IMR-90 (cell line): ENCODE measurements at regions not wholly inside any gene's neighbourhood (a gene's known extent, or its start where the extent isn't known, plus 50 kb on each side); places are given as distances from the start of the nearest gene placed in this dataset.

Experiments
- ATAC-seq: fragments of 200-7000 bp; cut with Tn5 transposase; 2 replicates; pipeline ENCODE4 v1.9.1; 2020; ENCODE audit warnings: low read depth, mild to moderate bottlenecking, moderate library complexity
- BruUV-seq: library from RNA; stranded (reverse); fragments of 400-500 nt; replicated peaks from 2 replicates; lab custom pipeline; 2021; lab: Mats Ljungman, UMichigan
- CTCF ChIA-PET: fragments of 300-600 bp; formaldehyde crosslinking; extraction: SDS; loops from one replicate; lab custom pipeline; 2021; ENCODE audit warnings: antibody characterized with exemption; lab: Yijun Ruan, JAX
- POLR2A ChIA-PET: fragments of 300-600 bp; sonication (Branson Sonifier 250); formaldehyde crosslinking; loops from one replicate; lab custom pipeline; 2022; ENCODE audit warnings: antibody characterized with exemption; ENCODE audit not compliant: unreplicated experiment; lab: Charles Lee
- DNase-seq: peaks from one replicate; pipeline ENCODE4 v3.0.0; 2013
- H2AFZ ChIP-seq: replicated peaks from 2 replicates; pipeline ENCODE3; 2013; ENCODE audit warnings: low read length, mild to moderate bottlenecking; ENCODE audit not compliant: poor library complexity
- H2AK5ac ChIP-seq: 2 replicates; pipeline ENCODE4 v1.6.1; 2013; ENCODE audit warnings: low read depth, low read length, inconsistent platforms
- H2AK9ac ChIP-seq: replicated peaks from 2 replicates; pipeline ENCODE3; 2013; ENCODE audit warnings: mild to moderate bottlenecking, low read depth, low read length, moderate library complexity; ENCODE audit not compliant: poor library complexity
- H2BK120ac ChIP-seq: 2 replicates; pipeline ENCODE4 v1.6.1; 2013; ENCODE audit warnings: low read depth, low read length, inconsistent platforms
- H2BK15ac ChIP-seq: 3 replicates; pipeline ENCODE4 v1.6.1; 2013; ENCODE audit warnings: low read depth, low read length, inconsistent platforms
- H2BK20ac ChIP-seq: 2 replicates; pipeline ENCODE4 v1.6.1; 2013; ENCODE audit warnings: low read depth, mild to moderate bottlenecking, inconsistent platforms, low read length, moderate library complexity
- H2BK5ac ChIP-seq: 2 replicates; pipeline ENCODE4 v1.6.1; 2013; ENCODE audit warnings: mild to moderate bottlenecking, low read depth, low read length, inconsistent platforms; ENCODE audit not compliant: poor library complexity, severe bottlenecking
- H3K14ac ChIP-seq: replicated peaks from 2 replicates; pipeline ENCODE4 v1.6.1; 2013; ENCODE audit warnings: low read depth, low read length, inconsistent platforms
- H3K18ac ChIP-seq: 2 replicates; pipeline ENCODE4 v1.6.1; 2013; ENCODE audit warnings: low read depth, low read length, control low read depth
- H3K23ac ChIP-seq: 2 replicates; pipeline ENCODE4 v1.6.1; 2013; ENCODE audit warnings: low read depth, low read length, inconsistent platforms
- H3K27ac ChIP-seq: 2 replicates; pipeline ENCODE4 v1.5.1; 2013; ENCODE audit warnings: mild to moderate bottlenecking, control low read depth, low read length; ENCODE audit not compliant: insufficient read depth
- H3K27me3 ChIP-seq: 2 replicates; pipeline ENCODE4 v1.6.1; 2013; ENCODE audit warnings: low read length; ENCODE audit not compliant: control insufficient read depth, insufficient read depth
- H3K36me3 ChIP-seq: 2 replicates; pipeline ENCODE4 v1.6.1; 2013; ENCODE audit warnings: low read length, mixed read lengths; ENCODE audit not compliant: control insufficient read depth, insufficient read depth
- H3K4ac ChIP-seq: 2 replicates; pipeline ENCODE4 v1.6.1; 2013; ENCODE audit warnings: low read depth, low read length, inconsistent platforms
- H3K4me1 ChIP-seq: 2 replicates; pipeline ENCODE4 v1.6.1; 2013; ENCODE audit warnings: low read length, mixed read lengths; ENCODE audit not compliant: control insufficient read depth, insufficient read depth
- H3K4me2 ChIP-seq: 2 replicates; pipeline ENCODE4 v1.6.1; 2013; ENCODE audit warnings: low read depth, mild to moderate bottlenecking, control low read depth, low read length, moderate library complexity
- H3K4me3 ChIP-seq: 2 replicates; pipeline ENCODE4 v1.5.1; 2013; ENCODE audit warnings: low read depth, mild to moderate bottlenecking, control low read depth, low read length, moderate library complexity; ENCODE audit not compliant: insufficient read depth
- H3K56ac ChIP-seq: 2 replicates; pipeline ENCODE4 v1.6.1; 2013; ENCODE audit warnings: low read length, inconsistent platforms; ENCODE audit not compliant: insufficient read depth; ENCODE audit errors: extremely low read depth
- H3K79me1 ChIP-seq, 2 experiments: 2 replicates each; pipeline ENCODE4 v1.6.1; 2013; ENCODE audit warnings: low read length in 2 of 2, inconsistent platforms in 1 of 2, low read depth in 1 of 2
- H3K9ac ChIP-seq: 2 replicates; pipeline ENCODE4 v1.6.1; 2013; ENCODE audit warnings: low read depth, low read length, control low read depth
- H3K9me1 ChIP-seq: 2 replicates; pipeline ENCODE4 v1.6.1; 2013; ENCODE audit warnings: low read length, inconsistent platforms; ENCODE audit not compliant: insufficient read depth
- H3K9me3 ChIP-seq: 2 replicates; pipeline ENCODE4 v1.6.1; 2013; ENCODE audit warnings: low read length; ENCODE audit not compliant: control insufficient read depth, insufficient read depth
- H4K20me1 ChIP-seq: 2 replicates; pipeline ENCODE4 v1.6.1; 2013; ENCODE audit warnings: low read length, inconsistent platforms; ENCODE audit not compliant: insufficient read depth
- H4K5ac ChIP-seq: 2 replicates; pipeline ENCODE4 v1.6.1; 2013; ENCODE audit warnings: mild to moderate bottlenecking, low read depth, low read length, control low read depth
- H4K8ac ChIP-seq, 2 experiments: 2 replicates each; pipeline ENCODE4 v1.6.1; 2013; ENCODE audit warnings: low read depth in 2 of 2, low read length in 2 of 2, control low read depth in 1 of 2, inconsistent platforms in 1 of 2
- H4K91ac ChIP-seq: 2 replicates; pipeline ENCODE4 v1.6.1; 2013; ENCODE audit warnings: low read depth, low read length, inconsistent platforms; ENCODE audit not compliant: insufficient read depth
- BHLHE40 ChIP-seq: fragments of 150-350 bp; IDR thresholded peaks from 2 replicates; pipeline ENCODE4 v1.6.1; 2016; ENCODE audit warnings: mild to moderate bottlenecking, low read depth, low read length
- CEBPB ChIP-seq: IDR thresholded peaks from 2 replicates; pipeline ENCODE4 v1.6.1; 2012; ENCODE audit warnings: low read depth, low read length, improper control_type of control experiment
- CHD1 ChIP-seq: IDR thresholded peaks from 2 replicates; pipeline ENCODE4 v1.6.1; 2012; ENCODE audit warnings: low read depth, low read length, improper control_type of control experiment
- FOS ChIP-seq: fragments of 150-350 bp; IDR thresholded peaks from 2 replicates; pipeline ENCODE4 v1.6.1; 2016; ENCODE audit warnings: low read depth, low read length
- MAFK ChIP-seq: IDR thresholded peaks from 2 replicates; pipeline ENCODE4 v1.6.1; 2012; ENCODE audit warnings: low read depth, low read length, improper control_type of control experiment
- MAZ ChIP-seq: IDR thresholded peaks from 2 replicates; pipeline ENCODE4 v1.6.1; 2012; ENCODE audit warnings: low read depth, mild to moderate bottlenecking, low read length, improper control_type of control experiment, moderate library complexity, borderline replicate concordance
- MXI1 ChIP-seq: IDR thresholded peaks from 2 replicates; pipeline ENCODE4 v1.6.1; 2012; ENCODE audit warnings: low read depth, mild to moderate bottlenecking, low read length, moderate library complexity, borderline replicate concordance
- NFE2L2 ChIP-seq: fragments of 150-350 bp; IDR thresholded peaks from 2 replicates; pipeline ENCODE4 v1.6.1; 2016; ENCODE audit warnings: low read depth, mild to moderate bottlenecking, low read length
- POLR2A ChIP-seq: IDR thresholded peaks from 2 replicates; pipeline ENCODE4 v1.6.1; 2012; ENCODE audit warnings: mild to moderate bottlenecking, low read depth, low read length
- RAD21 ChIP-seq: IDR thresholded peaks from 2 replicates; pipeline ENCODE4 v1.6.1; 2012; ENCODE audit warnings: low read length, improper control_type of control experiment
- RCOR1 ChIP-seq: IDR thresholded peaks from 2 replicates; pipeline ENCODE4 v1.6.1; 2012; ENCODE audit warnings: mild to moderate bottlenecking, low read length, improper control_type of control experiment; ENCODE audit not compliant: insufficient replicate concordance
- RFX5 ChIP-seq: IDR thresholded peaks from 2 replicates; pipeline ENCODE4 v1.8.0; 2012; ENCODE audit warnings: low read depth, mild to moderate bottlenecking, low read length, moderate library complexity
- SMC3 ChIP-seq: fragments of 150-350 bp; IDR thresholded peaks from 2 replicates; pipeline ENCODE4 v1.6.1; 2016; ENCODE audit warnings: low read depth, mild to moderate bottlenecking, antibody characterized with exemption, low read length, moderate library complexity
- whole genome bisulfite sequencing, 2 experiments: methylation state at CpG; one replicate each; pipeline versions ENCODE4 v1.1.5 to v1.1.7; 2013; ENCODE audit warnings: missing lambda C conversion rate in 2 of 2; ENCODE audit not compliant: insufficient read length in 1 of 2; ENCODE audit errors: extremely low coverage in 2 of 2; 5-methylcytosine and 5-hydroxymethylcytosine counted together
- dilution Hi-C: fragments of 300-500 bp; cut with HindIII; formaldehyde crosslinking; loops from one replicate; pipeline ENCODE4 v1.14.3; 2018; ENCODE audit warnings: low sequenced_read_pairs; ENCODE audit not compliant: unreplicated experiment
- in situ Hi-C: fragments of 300-500 bp; cut with MboI; formaldehyde crosslinking; loops from 3 replicates; pipeline ENCODE4 v1.14.3; 2019; ENCODE audit warnings: low sequenced_read_pairs, inconsistent platforms, mixed read lengths
- intact Hi-C: fragments of 100-400 bp; cut with micrococcal nuclease; formaldehyde crosslinking; loops from 2 replicates; pipeline ENCODE4 v1.10.0; 2022
- TF ChIP-seq, protein P1 (sequence below): fragments of 150-350 bp; IDR thresholded peaks from 2 replicates; pipeline ENCODE4 v1.6.1; 2017; ENCODE audit warnings: mild to moderate bottlenecking, antibody characterized with exemption, low read length, low read depth
- TF ChIP-seq, protein P2 (sequence below): fragments of 150-350 bp; IDR thresholded peaks from 2 replicates; pipeline ENCODE4 v1.6.1; 2016; ENCODE audit warnings: low read depth, mild to moderate bottlenecking, low read length, moderate library complexity, borderline replicate concordance
- TF ChIP-seq, protein P3 (sequence below): conservative IDR thresholded peaks from 2 replicates; pipeline ENCODE4 v1.5.1; 2012; ENCODE audit warnings: mild to moderate bottlenecking, low read depth, low read length, improper control_type of control experiment

DNA sequence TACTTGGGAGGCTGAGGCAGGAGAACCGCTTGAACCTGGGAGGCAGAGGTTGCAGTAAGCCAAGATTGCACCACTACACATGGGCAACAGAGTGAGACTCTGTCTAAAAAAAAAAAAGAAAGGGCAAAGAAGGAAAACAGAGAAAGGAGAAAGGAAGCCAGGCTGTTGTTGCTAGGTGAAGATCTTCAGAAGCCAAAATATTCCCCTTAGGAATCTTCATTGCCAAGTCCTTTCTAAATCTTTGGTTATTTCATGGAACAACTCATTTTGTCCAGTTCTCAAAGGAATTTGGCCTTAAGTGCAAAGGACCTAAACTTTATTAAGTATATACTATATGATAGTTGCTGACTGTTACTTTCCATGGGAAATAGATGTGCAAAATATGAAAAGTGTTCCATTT, 59.2 kb upstream of the OSBPL11 start:
- Histone ChIP-seq H2BK5ac (no peak overlapping the region), H4K8ac (no peak overlapping the region), H4K20me1 (no peaks in the 10 kb centered on the region), H2BK120ac (no peak overlapping the region), H3K4ac (no peak overlapping the region), H3K18ac (no peak overlapping the region), H4K5ac (no peak overlapping the region), H3K27ac (no peak overlapping the region), H3K9me3 (no peaks in the 10 kb centered on the region), H4K91ac (no peak overlapping the region), H2BK15ac (no peak overlapping the region), H3K27me3 (peaks cover 4% of the 10 kb centered on the region; the same call in 1 of the 2 replicates), H3K4me2 (no peak overlapping the region), H3K56ac (no peak overlapping the region), H3K79me1 (no peaks in the 10 kb centered on the region), H2AK5ac (no peak overlapping the region), H3K4me1 (no peaks in the 10 kb centered on the region), H3K23ac (no peak overlapping the region), H3K14ac (no peak overlapping the region), H3K9me1 (no peaks in the 10 kb centered on the region), H3K4me3 (no peak overlapping the region), H2BK20ac (no peak overlapping the region), H3K36me3 (no peaks in the 10 kb centered on the region), H2AFZ (no peak overlapping the region), H2AK9ac (no peak overlapping the region), H3K9ac (no peak overlapping the region)
- POLR2A ChIA-PET = no interaction called here
- no peak for DNase-seq
- 80% methylated on average over 1 of the region's 1 CpG; no CpG with 5 or more reads in 1 of the 2 experiments for WGBS, 2 experiments
- in situ Hi-C loops = no loop called here
- ATAC-seq = no peak
- TF ChIP-seq POLR2A (no peak), BHLHE40 (no peak), MAFK (no peak), RCOR1 (no peak), SMC3 (no peak), RAD21 (no peak), NFE2L2 (no peak), CEBPB (no peak), CHD1 (no peak), FOS (no peak), MXI1 (no peak), MAZ (no peak), RFX5 (no peak)
- TF ChIP-seq, protein P1, sequence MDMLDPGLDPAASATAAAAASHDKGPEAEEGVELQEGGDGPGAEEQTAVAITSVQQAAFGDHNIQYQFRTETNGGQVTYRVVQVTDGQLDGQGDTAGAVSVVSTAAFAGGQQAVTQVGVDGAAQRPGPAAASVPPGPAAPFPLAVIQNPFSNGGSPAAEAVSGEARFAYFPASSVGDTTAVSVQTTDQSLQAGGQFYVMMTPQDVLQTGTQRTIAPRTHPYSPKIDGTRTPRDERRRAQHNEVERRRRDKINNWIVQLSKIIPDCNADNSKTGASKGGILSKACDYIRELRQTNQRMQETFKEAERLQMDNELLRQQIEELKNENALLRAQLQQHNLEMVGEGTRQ = no peak
- TF ChIP-seq, protein P2, sequence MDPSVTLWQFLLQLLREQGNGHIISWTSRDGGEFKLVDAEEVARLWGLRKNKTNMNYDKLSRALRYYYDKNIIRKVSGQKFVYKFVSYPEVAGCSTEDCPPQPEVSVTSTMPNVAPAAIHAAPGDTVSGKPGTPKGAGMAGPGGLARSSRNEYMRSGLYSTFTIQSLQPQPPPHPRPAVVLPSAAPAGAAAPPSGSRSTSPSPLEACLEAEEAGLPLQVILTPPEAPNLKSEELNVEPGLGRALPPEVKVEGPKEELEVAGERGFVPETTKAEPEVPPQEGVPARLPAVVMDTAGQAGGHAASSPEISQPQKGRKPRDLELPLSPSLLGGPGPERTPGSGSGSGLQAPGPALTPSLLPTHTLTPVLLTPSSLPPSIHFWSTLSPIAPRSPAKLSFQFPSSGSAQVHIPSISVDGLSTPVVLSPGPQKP = no peak
- TF ChIP-seq, protein P3, sequence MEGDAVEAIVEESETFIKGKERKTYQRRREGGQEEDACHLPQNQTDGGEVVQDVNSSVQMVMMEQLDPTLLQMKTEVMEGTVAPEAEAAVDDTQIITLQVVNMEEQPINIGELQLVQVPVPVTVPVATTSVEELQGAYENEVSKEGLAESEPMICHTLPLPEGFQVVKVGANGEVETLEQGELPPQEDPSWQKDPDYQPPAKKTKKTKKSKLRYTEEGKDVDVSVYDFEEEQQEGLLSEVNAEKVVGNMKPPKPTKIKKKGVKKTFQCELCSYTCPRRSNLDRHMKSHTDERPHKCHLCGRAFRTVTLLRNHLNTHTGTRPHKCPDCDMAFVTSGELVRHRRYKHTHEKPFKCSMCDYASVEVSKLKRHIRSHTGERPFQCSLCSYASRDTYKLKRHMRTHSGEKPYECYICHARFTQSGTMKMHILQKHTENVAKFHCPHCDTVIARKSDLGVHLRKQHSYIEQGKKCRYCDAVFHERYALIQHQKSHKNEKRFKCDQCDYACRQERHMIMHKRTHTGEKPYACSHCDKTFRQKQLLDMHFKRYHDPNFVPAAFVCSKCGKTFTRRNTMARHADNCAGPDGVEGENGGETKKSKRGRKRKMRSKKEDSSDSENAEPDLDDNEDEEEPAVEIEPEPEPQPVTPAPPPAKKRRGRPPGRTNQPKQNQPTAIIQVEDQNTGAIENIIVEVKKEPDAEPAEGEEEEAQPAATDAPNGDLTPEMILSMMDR = no peak
- BruUV-seq = no TSS peak
- dilution Hi-C loops = no loop called here
- intact Hi-C loops = no loop called here
- CTCF ChIA-PET = no interaction called here
